ENCODE measurements at regions not wholly inside any gene's neighbourhood (a gene's known extent, or its start where the extent isn't known, plus 50 kb on each side); places are given as distances from the start of the nearest gene placed in this dataset.
"Not testable (repeated sequence)": the region's sequence is repeated elsewhere in the genome, so short reads cannot be mapped to it uniquely, and the experiment has no call there.

DNA sequence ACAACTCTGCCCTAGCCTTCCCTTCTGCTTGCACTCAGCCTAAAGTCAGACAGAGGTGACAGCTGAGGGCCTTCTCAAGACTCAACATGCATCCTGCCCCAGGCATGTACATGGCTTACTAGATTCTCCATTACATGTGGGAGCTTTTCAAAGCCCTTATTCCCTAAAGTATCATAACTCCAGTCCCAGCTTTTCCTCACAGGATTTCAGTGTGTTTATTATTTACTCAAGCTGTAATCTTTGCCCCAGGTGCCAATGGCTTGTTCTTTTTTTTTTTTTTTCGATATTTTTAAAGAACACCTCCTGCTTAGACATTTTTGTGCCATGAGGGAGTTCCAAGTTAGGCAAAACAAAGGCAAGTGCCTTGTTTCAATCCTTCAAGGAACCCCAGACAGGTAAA lies 154.0 kb upstream of the RADX start:
- TF ChIP-seq CTCF (conservative IDR thresholded peaks at IDR 0.05; ENCODE audit: low read length): no peak
- H3K4me3 ChIP-seq (ENCODE audit: low read length): no peak overlapping the region
- no peak for DNase-seq (ENCODE audit: low read depth)

DNA sequence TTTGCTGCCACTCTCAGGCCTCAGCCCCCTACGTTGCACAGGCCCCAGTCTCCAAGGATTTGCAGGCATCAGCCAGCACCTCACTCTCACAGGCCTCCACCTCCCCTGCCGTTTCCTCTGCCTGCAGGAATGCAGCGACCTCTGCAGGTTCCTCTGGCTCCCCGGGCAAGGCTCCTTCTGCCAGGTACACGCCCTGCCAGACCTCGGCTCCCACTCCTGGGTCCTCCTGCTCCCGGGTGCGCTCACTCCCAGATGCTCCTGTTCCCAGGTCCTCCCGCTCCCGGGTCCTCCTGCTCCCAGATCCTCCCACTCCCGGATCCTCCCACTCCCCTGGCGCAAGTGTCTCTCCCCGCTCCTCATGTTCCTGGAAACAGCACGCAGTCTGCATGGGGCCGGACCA lies 144.4 kb upstream of the RADX start:
- H3K4me3 ChIP-seq (ENCODE audit: low read length): no peak overlapping the region
- DNase-seq (ENCODE audit: low read depth): no peak
- no peak for TF ChIP-seq CTCF (conservative IDR thresholded peaks at IDR 0.05; ENCODE audit: low read length)

DNA sequence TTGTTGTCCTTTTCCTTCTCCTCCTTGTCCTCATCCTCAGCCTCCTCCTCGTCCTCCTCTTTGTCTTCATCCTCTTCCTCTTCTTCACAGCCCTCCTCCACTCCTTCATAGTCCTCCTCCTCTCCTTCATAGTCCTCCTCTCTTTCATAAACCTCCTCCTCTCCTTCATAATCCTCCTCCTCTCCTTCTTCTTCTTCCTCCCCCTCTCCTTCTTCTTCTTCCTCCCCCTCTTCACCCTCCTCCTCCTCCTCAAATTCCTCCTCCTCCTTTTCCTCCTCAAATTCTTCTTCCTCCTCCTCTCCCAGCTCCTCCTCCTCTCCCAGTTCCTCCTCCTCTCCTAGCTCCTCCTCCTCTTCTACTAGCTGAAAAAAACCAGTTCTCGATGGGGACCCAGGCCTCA lies 143.8 kb upstream of the RADX start:
- no peak for TF ChIP-seq CTCF (conservative IDR thresholded peaks at IDR 0.05; ENCODE audit: low read length)
- DNase-seq (ENCODE audit: low read depth): no peak
- no peak overlapping the region for H3K4me3 ChIP-seq (ENCODE audit: low read length)

DNA sequence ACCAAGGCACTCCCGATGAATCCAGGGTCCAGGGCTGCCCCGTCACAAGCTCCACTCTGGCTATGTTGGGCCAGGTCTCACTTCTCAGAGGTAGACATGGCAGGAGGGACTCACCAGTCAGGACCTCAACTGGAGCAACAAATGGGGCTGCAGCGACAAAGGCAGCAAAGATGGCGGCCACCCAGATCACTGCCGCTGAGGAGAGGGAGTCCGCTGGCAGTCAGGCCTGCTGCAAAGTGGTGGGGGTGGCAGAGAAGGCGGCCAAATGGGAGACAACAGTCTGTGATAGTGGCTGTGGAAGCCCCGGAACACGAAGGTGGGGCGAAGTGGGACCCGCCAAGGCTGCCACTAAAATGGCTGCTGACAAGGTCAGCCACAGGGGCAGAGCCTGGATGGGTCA lies 143.3 kb upstream of the RADX start:
- no peak for DNase-seq (ENCODE audit: low read depth)
- H3K4me3 ChIP-seq (ENCODE audit: low read length): no peak overlapping the region
- TF ChIP-seq CTCF (conservative IDR thresholded peaks at IDR 0.05; ENCODE audit: low read length): no peak

DNA sequence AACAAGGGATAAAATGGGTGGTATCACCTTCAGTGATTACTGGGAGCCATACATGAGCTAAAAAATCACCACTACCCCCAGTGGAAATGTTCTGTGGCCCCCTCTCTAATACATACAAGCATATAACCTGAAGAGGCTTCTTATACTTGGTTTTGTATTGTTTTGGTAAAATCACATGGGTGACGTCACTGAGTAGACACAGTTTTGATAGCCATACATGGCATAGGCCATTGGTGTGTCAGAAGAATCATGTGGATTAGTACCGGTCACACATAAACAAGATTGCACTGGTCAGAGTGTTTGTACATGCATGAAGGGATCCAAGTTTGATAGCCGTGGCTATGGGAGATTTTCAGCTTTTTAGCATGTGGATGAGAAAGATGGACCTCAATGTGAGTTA lies 131.9 kb upstream of the RADX start:
- no peak for DNase-seq (ENCODE audit: low read depth)
- TF ChIP-seq CTCF (conservative IDR thresholded peaks at IDR 0.05; ENCODE audit: low read length): no peak
- no peak overlapping the region for H3K4me3 ChIP-seq (ENCODE audit: low read length)

GRCh38 chrX:106481341-106481740 lies 130.4 kb upstream of the RADX start:
- peak; percentile 69 for TF ChIP-seq CTCF (conservative IDR thresholded peaks at IDR 0.05; ENCODE audit: low read length)
- DNase-seq (ENCODE audit: low read depth): peak; percentile 40
- H3K4me3 ChIP-seq (ENCODE audit: low read length): no peak overlapping the region

- DNase-seq (ENCODE audit: low read depth): no peak
- H3K4me3 ChIP-seq (ENCODE audit: low read length): no peak overlapping the region
- TF ChIP-seq CTCF (conservative IDR thresholded peaks at IDR 0.05; ENCODE audit: low read length): no peak
These were observed 127.5 kb upstream of the RADX start for GRCh38 chrX:106484233-106484632.

GRCh38 chrX:106493210-106493816 lies 118.5 kb upstream of the RADX start:
- not testable (repeated sequence) for H3K4me3 ChIP-seq (ENCODE audit: low read length); DNase-seq (ENCODE audit: low read depth)

All from AG10803 (cell line).